HK-2 (cell line): ENCODE measurements at regions not wholly inside any gene's neighbourhood (a gene's known extent, or its start where the extent isn't known, plus 50 kb on each side); places are given as distances from the start of the nearest gene placed in this dataset.

Experiments used
- DNase-seq: peaks from one replicate; pipeline ENCODE4 v3.0.0-alpha.2; 2018; ENCODE audit not compliant: unreplicated experiment

GRCh38 chr17:79501910-79502309 is 108.9 kb downstream of the RBFOX3 start:
- DNase-seq, result no peak

- no peak for DNase-seq
Observed at GRCh38 chr17:79500745-79501618, 109.9 kb downstream of the RBFOX3 start.

GRCh38 chr17:79498854-79499253 is 112.0 kb downstream of the RBFOX3 start:
- no peak for DNase-seq

- DNase-seq, result no peak
Observed at GRCh38 chr17:79497777-79498348, 113.0 kb downstream of the RBFOX3 start.

- no peak for DNase-seq
Observed at GRCh38 chr17:79496422-79497005, 114.3 kb downstream of the RBFOX3 start.

GRCh38 chr17:79495665-79496064 is 115.2 kb downstream of the RBFOX3 start:
- DNase-seq, result no peak

- no peak for DNase-seq
Observed at GRCh38 chr17:79491006-79491405, 119.8 kb downstream of the RBFOX3 start.

GRCh38 chr17:79490530-79490929 is 120.3 kb downstream of the RBFOX3 start:
- DNase-seq, result no peak

- DNase-seq, result no peak
Observed at GRCh38 chr17:79487149-79487548, 123.7 kb downstream of the RBFOX3 start.

GRCh38 chr17:79485991-79486390 is 124.9 kb downstream of the RBFOX3 start:
- DNase-seq, result no peak

GRCh38 chr17:79485419-79485985 is 125.3 kb downstream of the RBFOX3 start:
- no peak for DNase-seq

- no peak for DNase-seq
Observed at GRCh38 chr17:79484600-79485418, 126.0 kb downstream of the RBFOX3 start.

GRCh38 chr17:79483842-79484241 is 127.0 kb downstream of the RBFOX3 start:
- DNase-seq, result no peak

GRCh38 chr17:79482727-79483521 is 127.9 kb downstream of the RBFOX3 start:
- DNase-seq, result no peak

GRCh38 chr17:79479876-79480275 is 131.0 kb downstream of the RBFOX3 start:
- no peak for DNase-seq

GRCh38 chr17:79478841-79479240 is 132.0 kb downstream of the RBFOX3 start:
- DNase-seq, result no peak

- DNase-seq, result no peak
Observed at GRCh38 chr17:79478051-79478461, 132.8 kb downstream of the RBFOX3 start.

- no peak for DNase-seq
Observed at GRCh38 chr17:79476074-79476652, 134.7 kb downstream of the RBFOX3 start.

- DNase-seq, result no peak
Observed at GRCh38 chr17:79473876-79474440, 136.9 kb downstream of the RBFOX3 start.
